Sigmoid colon (tissue), 4 donors: ENCODE measurements at regions not wholly inside any gene's neighbourhood (a gene's known extent, or its start where the extent isn't known, plus 50 kb on each side); places are given as distances from the start of the nearest gene placed in this dataset.

Experiments used
- EP300 ChIP-seq, 4 donors: sonication (generic); formaldehyde crosslinking; IDR thresholded peaks; one replicate each; pipeline ENCODE4 v1.6.1; 2017; ENCODE audit warnings: antibody characterized with exemption in 4 of 4
- POLR2A ChIP-seq, 2 donors: fragments of 450-650 bp; IDR thresholded peaks; one replicate each; pipeline ENCODE4 v1.6.1; 2016; ENCODE audit warnings: antibody characterized with exemption in 2 of 2, mild to moderate bottlenecking in 2 of 2, moderate library complexity in 2 of 2
- TF ChIP-seq, protein P1 (sequence below), 4 experiments: fragments of 450-650 bp in 3 of 4; fragments of 200-600 bp in 1 of 4; IDR thresholded peaks; one replicate each; pipeline ENCODE4 v1.5.1; 2016 to 2019; ENCODE audit warnings: antibody characterized with exemption in 4 of 4, mild to moderate bottlenecking in 3 of 4, moderate library complexity in 2 of 4

DNA sequence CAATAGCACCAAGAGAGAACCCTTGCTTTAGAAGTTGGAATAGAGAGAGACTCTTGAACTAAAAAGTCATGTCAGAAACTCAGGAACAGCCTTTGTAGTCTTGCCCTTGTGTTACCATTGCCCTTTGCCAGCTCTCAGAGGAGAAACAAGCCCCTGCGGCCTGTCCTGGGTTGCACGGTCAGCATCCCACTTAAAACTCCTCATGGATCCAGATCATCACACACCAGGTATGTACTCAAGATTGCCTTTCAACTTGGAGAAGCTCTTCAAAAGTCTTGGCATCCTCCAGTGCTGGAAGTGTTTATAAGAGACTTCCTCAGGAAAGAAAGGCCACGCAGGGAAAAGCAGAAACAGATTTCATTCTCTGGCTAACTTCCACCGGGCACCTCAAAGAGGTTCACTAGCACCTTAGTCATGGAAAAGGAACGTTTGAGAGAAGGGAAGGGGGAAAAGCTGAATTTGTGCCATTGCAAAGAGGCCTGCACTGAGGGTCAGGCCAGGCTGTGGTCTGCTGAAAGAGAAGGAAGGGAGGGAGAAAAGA lies 594.2 kb downstream of the MED13L start:
- TF ChIP-seq POLR2A (IDR thresholded peaks at IDR 0.05) = no peak
- TF ChIP-seq, protein P1, sequence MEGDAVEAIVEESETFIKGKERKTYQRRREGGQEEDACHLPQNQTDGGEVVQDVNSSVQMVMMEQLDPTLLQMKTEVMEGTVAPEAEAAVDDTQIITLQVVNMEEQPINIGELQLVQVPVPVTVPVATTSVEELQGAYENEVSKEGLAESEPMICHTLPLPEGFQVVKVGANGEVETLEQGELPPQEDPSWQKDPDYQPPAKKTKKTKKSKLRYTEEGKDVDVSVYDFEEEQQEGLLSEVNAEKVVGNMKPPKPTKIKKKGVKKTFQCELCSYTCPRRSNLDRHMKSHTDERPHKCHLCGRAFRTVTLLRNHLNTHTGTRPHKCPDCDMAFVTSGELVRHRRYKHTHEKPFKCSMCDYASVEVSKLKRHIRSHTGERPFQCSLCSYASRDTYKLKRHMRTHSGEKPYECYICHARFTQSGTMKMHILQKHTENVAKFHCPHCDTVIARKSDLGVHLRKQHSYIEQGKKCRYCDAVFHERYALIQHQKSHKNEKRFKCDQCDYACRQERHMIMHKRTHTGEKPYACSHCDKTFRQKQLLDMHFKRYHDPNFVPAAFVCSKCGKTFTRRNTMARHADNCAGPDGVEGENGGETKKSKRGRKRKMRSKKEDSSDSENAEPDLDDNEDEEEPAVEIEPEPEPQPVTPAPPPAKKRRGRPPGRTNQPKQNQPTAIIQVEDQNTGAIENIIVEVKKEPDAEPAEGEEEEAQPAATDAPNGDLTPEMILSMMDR (IDR thresholded peaks at IDR 0.05) = no peak
- no peak for TF ChIP-seq EP300 (IDR thresholded peaks at IDR 0.05)
